GM23338 (cell line): ENCODE measurements at regions not wholly inside any gene's neighbourhood (a gene's known extent, or its start where the extent isn't known, plus 50 kb on each side); places are given as distances from the start of the nearest gene placed in this dataset.

Source experiments
- ATAC-seq: fragments of 200-7000 bp; cut with Tn5 transposase; 3 replicates; pipeline ENCODE4 v1.9.1; 2020
- DNase-seq: peaks from one replicate; pipeline ENCODE4 v3.0.0-alpha.2; 2015; ENCODE audit warnings: low spot score
- H2AFZ ChIP-seq: fragments of 200-600 bp; sonication (generic); 2 replicates; pipeline ENCODE4 v1.8.0; 2016; ENCODE audit warnings: antibody characterized with exemption, mild to moderate bottlenecking, moderate library complexity
- H3F3A ChIP-seq: fragments of 200-600 bp; sonication (generic); replicated peaks from 2 replicates; pipeline ENCODE4 v1.8.0; 2017; ENCODE audit warnings: antibody characterized with exemption, mixed run types, low read depth
- H3K27ac ChIP-seq: fragments of 200-600 bp; sonication (generic); 2 replicates; pipeline ENCODE4 v1.6.1; 2016; ENCODE audit warnings: low read depth
- H3K27me3 ChIP-seq: fragments of 200-600 bp; sonication (generic); 2 replicates; pipeline ENCODE4 v1.8.0; 2016; ENCODE audit warnings: mild to moderate bottlenecking, mixed run types, moderate library complexity; ENCODE audit not compliant: insufficient read depth
- H3K36me3 ChIP-seq: fragments of 200-600 bp; sonication (generic); 2 replicates; pipeline ENCODE4 v1.8.0; 2016; ENCODE audit warnings: mild to moderate bottlenecking; ENCODE audit not compliant: insufficient read depth
- H3K4me1 ChIP-seq: fragments of 200-600 bp; sonication (generic); 2 replicates; pipeline ENCODE4 v1.8.0; 2016; ENCODE audit warnings: mild to moderate bottlenecking, moderate library complexity; ENCODE audit not compliant: insufficient read depth
- H3K4me2 ChIP-seq: fragments of 200-600 bp; sonication (generic); 2 replicates; pipeline ENCODE4 v1.7.1; 2017; ENCODE audit warnings: mixed run types
- H3K4me3 ChIP-seq: fragments of 200-600 bp; sonication (generic); 2 replicates; pipeline ENCODE4 v1.6.1; 2016; ENCODE audit warnings: mixed run types
- H3K79me2 ChIP-seq: fragments of 200-600 bp; sonication (generic); replicated peaks from 2 replicates; pipeline ENCODE4 v1.8.0; 2017; ENCODE audit warnings: mild to moderate bottlenecking; ENCODE audit not compliant: insufficient read depth
- H3K9me2 ChIP-seq: fragments of 200-600 bp; sonication (generic); 2 replicates; pipeline ENCODE4 v1.8.0; 2017; ENCODE audit not compliant: insufficient read depth
- H4K20me1 ChIP-seq: fragments of 200-600 bp; sonication (generic); replicated peaks from 2 replicates; pipeline ENCODE4 v1.8.0; 2017; ENCODE audit warnings: mild to moderate bottlenecking; ENCODE audit not compliant: insufficient read depth
- H3K27ac Mint-ChIP-seq: 2 replicates; pipeline ENCODE4 v1.8.0; 2020; ENCODE audit warnings: inconsistent platforms, mild to moderate bottlenecking, moderate library complexity, mixed read lengths
- H3K27me3 Mint-ChIP-seq: 3 replicates; pipeline ENCODE4 v1.8.0; 2022; ENCODE audit warnings: low read depth, mild to moderate bottlenecking, moderate library complexity, mixed read lengths, inconsistent platforms; ENCODE audit not compliant: insufficient read depth, poor library complexity
- H3K36me3 Mint-ChIP-seq: 3 replicates; pipeline ENCODE4 v1.8.0; 2021; ENCODE audit warnings: low read depth, mild to moderate bottlenecking, inconsistent platforms, moderate library complexity, mixed read lengths
- H3K4me1 Mint-ChIP-seq: 3 replicates; pipeline ENCODE4 v1.8.0; 2020; ENCODE audit warnings: mild to moderate bottlenecking, inconsistent platforms, mixed read lengths
- H3K4me3 Mint-ChIP-seq: 3 replicates; pipeline ENCODE4 v1.8.0; 2021; ENCODE audit warnings: moderate library complexity, mild to moderate bottlenecking, inconsistent platforms, mixed read lengths
- H3K9me3 Mint-ChIP-seq: 3 replicates; pipeline ENCODE4 v1.8.0; 2020; ENCODE audit warnings: moderate library complexity, mild to moderate bottlenecking, inconsistent platforms, mixed read lengths
- EZH2 ChIP-seq: fragments of 200-600 bp; sonication (generic); IDR thresholded peaks from one replicate; pipeline ENCODE4 v1.8.0; 2017; ENCODE audit warnings: antibody characterized with exemption, mild to moderate bottlenecking, low read depth; ENCODE audit not compliant: unreplicated experiment
- NANOG ChIP-seq: IDR thresholded peaks from 2 replicates; pipeline ENCODE4 v1.6.1; 2016; ENCODE audit warnings: antibody characterized with exemption, borderline replicate concordance
- POLR2AphosphoS5 ChIP-seq: IDR thresholded peaks from 2 replicates; pipeline ENCODE4 v1.6.1; 2016; ENCODE audit warnings: antibody characterized with exemption, low read depth
- ZNF331 ChIP-seq: fragments of 250-450 bp; sonication (Bioruptor Pico); IDR thresholded peaks from 2 replicates; pipeline ENCODE4 v1.5.0; 2020; ENCODE audit warnings: low read depth, mild to moderate bottlenecking, moderate library complexity
- TF ChIP-seq, protein P1 (sequence below): fragments of 250-450 bp; sonication (Bioruptor Pico); IDR thresholded peaks from 2 replicates; pipeline ENCODE4 v1.5.0; 2020; ENCODE audit warnings: mild to moderate bottlenecking, moderate library complexity

DNA sequence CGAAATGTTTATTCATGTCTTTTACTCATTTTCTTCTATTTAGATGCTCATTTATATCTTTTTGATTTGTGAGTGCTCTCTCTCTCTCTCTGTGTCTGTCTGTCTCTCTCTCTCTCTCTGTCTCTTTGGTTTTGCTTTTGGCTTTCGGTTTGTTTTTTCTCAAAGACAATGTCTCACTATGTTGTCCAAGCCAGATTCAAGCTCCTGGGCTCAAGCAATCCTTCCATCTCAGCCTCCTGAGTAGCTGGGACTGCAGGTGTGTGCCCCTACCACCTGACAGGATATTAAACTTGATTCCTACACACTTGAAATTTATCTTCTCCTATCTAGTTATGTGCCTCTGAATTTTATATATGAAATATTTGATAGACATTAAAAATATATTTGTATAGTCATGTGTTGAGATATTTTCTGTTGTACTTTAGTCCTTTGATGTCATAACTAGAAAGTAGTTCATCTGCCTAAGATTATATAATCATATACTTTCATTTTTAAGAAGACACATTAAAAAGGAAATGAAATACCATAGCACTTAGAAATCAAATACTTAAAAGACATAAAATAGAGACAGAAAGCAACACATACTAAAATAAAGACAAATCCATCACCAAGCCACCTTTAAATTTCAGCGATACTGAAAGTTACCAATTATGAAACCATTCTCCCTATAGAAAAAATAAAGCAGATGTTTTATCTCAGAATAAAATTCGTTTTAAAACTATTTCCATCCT, 68.1 kb upstream of the SFMBT2 start (continued):
- TF ChIP-seq, protein P1, sequence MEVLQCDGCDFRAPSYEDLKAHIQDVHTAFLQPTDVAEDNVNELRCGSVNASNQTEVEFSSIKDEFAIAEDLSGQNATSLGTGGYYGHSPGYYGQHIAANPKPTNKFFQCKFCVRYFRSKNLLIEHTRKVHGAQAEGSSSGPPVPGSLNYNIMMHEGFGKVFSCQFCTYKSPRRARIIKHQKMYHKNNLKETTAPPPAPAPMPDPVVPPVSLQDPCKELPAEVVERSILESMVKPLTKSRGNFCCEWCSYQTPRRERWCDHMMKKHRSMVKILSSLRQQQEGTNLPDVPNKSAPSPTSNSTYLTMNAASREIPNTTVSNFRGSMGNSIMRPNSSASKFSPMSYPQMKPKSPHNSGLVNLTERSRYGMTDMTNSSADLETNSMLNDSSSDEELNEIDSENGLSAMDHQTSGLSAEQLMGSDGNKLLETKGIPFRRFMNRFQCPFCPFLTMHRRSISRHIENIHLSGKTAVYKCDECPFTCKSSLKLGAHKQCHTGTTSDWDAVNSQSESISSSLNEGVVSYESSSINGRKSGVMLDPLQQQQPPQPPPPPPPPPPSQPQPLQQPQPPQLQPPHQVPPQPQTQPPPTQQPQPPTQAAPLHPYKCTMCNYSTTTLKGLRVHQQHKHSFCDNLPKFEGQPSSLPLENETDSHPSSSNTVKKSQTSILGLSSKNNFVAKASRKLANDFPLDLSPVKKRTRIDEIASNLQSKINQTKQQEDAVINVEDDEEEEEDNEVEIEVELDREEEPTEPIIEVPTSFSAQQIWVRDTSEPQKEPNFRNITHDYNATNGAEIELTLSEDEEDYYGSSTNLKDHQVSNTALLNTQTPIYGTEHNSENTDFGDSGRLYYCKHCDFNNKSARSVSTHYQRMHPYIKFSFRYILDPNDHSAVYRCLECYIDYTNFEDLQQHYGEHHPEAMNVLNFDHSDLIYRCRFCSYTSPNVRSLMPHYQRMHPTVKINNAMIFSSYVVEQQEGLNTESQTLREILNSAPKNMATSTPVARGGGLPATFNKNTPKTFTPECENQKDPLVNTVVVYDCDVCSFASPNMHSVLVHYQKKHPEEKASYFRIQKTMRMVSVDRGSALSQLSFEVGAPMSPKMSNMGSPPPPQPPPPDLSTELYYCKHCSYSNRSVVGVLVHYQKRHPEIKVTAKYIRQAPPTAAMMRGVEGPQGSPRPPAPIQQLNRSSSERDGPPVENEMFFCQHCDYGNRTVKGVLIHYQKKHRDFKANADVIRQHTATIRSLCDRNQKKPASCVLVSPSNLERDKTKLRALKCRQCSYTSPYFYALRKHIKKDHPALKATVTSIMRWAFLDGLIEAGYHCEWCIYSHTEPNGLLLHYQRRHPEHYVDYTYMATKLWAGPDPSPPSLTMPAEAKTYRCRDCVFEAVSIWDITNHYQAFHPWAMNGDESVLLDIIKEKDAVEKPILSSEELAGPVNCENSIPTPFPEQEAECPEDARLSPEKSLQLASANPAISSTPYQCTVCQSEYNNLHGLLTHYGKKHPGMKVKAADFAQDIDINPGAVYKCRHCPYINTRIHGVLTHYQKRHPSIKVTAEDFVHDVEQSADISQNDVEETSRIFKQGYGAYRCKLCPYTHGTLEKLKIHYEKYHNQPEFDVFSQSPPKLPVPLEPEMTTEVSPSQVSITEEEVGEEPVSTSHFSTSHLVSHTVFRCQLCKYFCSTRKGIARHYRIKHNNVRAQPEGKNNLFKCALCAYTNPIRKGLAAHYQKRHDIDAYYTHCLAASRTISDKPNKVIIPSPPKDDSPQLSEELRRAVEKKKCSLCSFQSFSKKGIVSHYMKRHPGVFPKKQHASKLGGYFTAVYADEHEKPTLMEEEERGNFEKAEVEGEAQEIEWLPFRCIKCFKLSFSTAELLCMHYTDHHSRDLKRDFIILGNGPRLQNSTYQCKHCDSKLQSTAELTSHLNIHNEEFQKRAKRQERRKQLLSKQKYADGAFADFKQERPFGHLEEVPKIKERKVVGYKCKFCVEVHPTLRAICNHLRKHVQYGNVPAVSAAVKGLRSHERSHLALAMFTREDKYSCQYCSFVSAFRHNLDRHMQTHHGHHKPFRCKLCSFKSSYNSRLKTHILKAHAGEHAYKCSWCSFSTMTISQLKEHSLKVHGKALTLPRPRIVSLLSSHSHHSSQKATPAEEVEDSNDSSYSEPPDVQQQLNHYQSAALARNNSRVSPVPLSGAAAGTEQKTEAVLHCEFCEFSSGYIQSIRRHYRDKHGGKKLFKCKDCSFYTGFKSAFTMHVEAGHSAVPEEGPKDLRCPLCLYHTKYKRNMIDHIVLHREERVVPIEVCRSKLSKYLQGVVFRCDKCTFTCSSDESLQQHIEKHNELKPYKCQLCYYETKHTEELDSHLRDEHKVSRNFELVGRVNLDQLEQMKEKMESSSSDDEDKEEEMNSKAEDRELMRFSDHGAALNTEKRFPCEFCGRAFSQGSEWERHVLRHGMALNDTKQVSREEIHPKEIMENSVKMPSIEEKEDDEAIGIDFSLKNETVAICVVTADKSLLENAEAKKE (CRISPR knock-in tag), result no peak

DNA sequence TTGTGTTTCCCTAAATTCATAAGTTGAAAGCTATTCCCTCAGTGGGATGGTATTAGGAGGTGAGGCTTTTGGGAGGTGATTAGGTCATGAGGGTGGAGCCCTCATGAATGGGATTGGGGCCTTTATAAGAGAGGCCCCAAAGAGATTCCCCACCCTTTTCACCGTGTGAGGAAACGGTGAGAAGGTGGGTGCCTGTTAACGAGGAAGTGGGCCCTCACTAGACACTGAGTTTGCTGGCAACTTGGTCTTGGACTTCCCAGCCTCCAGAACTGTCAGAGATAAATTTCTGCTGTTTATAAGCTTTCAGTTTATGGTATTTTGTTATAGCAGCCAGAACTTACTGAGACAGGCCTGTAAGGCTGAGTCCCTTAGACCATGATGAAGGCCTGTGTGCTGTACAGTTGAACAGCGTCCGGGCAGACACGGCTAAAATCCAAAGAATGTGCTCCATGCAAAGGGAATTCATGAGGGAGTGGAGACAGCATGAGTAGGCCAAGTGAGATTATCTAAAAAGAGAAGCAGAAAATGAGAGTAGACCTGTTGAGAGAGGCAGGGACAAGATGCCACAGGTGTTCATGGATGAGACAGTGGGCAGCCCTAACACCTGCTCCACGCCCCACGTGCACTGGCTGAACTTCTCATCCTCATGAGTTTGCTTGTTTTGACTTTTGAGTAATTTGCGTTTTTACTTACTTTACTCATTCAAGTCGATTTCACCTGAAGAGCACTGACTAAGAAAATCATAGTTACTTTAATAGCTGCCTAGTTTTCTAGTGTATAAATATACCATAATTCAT, 66.9 kb upstream of the SFMBT2 start:
- peaks cover 6% of the 10 kb centered on the region; the same call in 1 of the 2 replicates for H3K9me2 ChIP-seq
- no peak overlapping the region for H3K4me2 ChIP-seq
- DNase-seq (no peak), ATAC-seq (no peak)
- H3K36me3 Mint-ChIP-seq, result no peaks in the 10 kb centered on the region
- H3K9me3 Mint-ChIP-seq, result no peaks in the 10 kb centered on the region
- no peaks in the 10 kb centered on the region for H3K36me3 ChIP-seq
- no peak overlapping the region for H2AFZ ChIP-seq
- no peaks in the 10 kb centered on the region for H3K79me2 ChIP-seq
- H3K4me1 ChIP-seq, result no peaks in the 10 kb centered on the region; the same call in 1 of the 2 replicates
- H3K4me1 Mint-ChIP-seq, result peaks cover 22% of the 10 kb centered on the region
- H3K27me3 ChIP-seq, result no peaks in the 10 kb centered on the region
- no peak overlapping the region for H3K27ac Mint-ChIP-seq
- H3K27ac ChIP-seq, result no peak overlapping the region
- H4K20me1 ChIP-seq, result no peaks in the 10 kb centered on the region
- no peak overlapping the region for H3K4me3 Mint-ChIP-seq
- H3K27me3 Mint-ChIP-seq, result peaks cover 8% of the 10 kb centered on the region
- H3F3A ChIP-seq, result no peaks in the 10 kb centered on the region
- H3K4me3 ChIP-seq, result no peak overlapping the region
- TF ChIP-seq, protein P1 (CRISPR knock-in tag), result no peak
- TF ChIP-seq POLR2AphosphoS5, result no peak
- TF ChIP-seq EZH2, result no peak
- TF ChIP-seq ZNF331 (CRISPR knock-in tag), result no peak
- no peak for TF ChIP-seq NANOG
